CD4-positive, alpha-beta T cell treated with Interleukin-2 at 100 ng/mL for 4 hours (primary cell): ENCODE measurements at regions not wholly inside any gene's neighbourhood (a gene's known extent, or its start where the extent isn't known, plus 50 kb on each side); places are given as distances from the start of the nearest gene placed in this dataset.
"Not testable (repeated sequence)": the region's sequence is repeated elsewhere in the genome, so short reads cannot be mapped to it uniquely, and the experiment has no call there.

Experiments
- DNase-seq: peaks from one replicate; pipeline ENCODE4 v3.0.0-alpha.2; 2020; ENCODE audit warnings: low spot score

DNA sequence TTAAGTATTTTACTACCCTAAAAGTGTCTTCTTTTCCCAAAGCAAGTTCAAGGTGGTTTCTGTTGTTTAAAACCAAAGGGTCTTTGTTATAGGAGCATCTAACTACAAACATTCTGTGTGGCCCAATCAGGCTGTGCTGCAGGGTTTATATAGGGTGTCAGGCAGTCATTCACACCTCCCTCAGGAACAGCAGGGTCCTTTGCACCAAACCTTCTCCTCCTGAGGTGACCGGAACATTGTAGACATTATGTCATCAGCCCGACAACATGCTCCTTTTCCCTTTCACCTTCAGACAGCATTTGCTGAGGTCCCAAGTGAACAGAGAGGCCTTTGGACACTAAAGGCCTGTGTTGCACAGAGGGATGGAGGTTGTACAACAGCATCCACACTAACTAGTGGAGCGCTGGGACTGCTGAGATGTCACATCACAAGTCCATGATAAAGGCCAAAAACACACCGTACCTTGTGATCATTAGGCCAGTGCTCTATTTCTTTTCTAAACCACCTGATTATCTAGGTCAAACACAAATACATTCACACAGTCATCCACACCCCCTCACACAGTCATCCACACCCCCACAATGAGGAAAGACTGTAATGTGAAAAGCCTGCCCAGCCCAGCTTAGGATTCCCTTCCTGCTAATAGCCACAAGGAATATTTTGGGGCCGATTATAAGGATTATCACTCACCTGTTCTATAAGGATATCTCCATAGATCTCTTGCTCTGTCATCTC lies 123.8 kb upstream of the VLDLR start:
- no peak for DNase-seq

DNA sequence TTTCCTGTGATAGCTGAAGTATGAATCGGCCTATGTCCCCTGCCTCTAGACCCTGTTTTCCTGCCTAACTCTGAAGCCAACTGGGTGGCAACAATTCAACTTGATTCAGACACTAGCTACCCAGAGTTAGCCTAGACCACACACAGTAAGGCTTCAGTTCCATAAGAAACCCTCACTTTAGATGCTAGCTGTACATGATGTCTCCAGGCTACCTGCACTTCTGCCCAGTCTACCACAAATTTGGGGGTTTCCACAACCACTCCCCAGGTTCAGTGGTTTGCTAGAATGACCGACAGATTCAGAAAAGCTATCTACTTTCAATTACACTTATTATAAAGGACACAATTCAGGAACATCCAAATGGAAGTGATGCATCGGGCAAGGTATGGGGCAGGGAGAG lies 119.4 kb upstream of the VLDLR start:
- DNase-seq: no peak

DNA sequence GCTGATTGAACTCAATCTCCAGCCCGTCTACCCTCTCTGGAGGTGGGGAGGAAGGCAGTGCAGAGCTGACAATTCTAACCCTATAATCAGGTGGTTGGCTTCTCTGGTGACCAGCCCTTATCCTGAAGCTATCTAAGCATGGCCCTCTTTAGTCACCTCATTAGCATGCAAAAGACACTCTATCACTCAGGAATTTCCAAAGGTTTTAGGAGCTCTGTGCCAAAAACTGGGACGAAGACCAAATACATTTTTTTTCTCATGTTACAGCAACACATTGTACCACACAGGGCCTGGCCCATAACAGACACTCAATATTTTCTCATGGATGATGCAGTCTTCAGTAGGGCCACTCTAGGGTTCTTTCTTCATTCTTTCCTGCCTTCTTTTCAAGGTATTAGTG lies 118.8 kb upstream of the VLDLR start:
- DNase-seq: no peak

DNA sequence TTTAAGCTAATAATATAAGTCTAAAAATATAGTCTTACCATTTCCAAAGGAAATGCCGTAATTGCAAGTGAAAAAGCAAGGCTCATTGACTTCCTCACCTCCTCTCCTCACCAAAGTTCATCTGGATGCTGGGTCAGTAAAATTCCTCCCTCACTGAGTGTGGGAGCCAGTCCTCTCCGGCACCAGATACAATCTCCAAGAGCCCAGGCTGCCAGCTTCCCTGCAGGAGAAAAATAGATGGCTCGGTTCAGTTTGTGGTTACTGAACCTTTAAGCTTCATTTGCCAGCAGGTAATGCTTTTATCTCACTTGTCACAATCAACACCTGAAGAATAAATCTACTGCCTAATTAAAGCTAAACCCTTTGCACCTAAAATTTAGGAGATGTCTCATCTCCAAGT lies 115.3 kb upstream of the VLDLR start:
- DNase-seq: no peak

DNA sequence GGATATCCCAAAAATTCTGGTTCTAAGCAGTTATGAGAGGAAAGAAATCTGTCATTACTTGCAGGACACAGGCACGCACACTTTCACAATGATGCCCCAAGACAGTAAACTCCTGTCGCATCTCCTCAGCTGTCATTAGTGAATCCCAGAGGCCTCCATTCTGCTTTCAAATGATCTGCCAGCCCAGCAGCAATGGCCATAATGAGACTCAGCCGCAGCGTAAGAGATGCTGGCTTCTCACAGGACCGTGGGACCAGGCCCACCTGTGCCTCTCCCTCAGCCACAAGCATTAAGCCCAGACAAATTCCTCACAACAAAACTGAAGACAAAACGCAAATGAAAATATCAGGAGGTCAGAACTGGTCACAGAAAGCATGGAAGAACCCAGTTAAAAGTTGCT lies 98.0 kb upstream of the VLDLR start:
- DNase-seq: no peak

DNA sequence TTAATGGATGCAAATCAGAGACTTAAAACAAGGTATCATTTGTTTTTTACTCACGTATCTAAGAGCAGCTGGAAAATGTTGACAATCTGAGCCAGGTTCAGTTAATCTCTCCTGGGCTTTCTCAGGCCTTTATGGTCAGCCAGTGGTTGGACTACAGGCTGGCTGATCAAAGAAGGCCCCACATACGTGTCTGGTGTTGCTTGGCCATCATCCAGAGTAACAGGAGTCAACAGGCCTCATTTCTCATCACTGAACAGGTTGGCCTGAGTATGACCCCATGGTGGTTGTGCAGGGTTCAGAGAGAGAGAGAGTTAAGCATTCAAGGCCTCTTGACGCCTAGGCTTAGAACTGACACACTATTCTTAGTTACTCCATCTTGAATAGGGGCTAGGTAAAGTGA lies 97.0 kb upstream of the VLDLR start:
- DNase-seq: no peak

DNA sequence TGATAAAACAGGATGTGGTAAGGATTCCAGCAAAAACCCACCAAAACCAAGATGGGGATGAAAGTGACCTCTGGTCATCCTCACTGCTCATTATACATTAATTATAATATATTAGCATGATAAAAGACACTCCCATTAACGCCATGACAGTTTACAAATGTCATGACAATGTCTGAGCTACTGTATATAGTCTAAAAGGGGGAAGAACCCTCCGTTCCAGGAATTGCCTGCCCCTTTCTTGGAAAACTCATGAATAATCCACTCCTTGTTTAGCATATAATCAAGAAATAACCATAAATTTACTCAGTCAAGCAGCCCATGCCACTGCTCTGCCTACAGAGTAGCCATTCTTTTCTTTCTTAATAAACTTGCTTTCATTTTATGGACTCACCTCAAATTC lies 96.4 kb upstream of the VLDLR start:
- DNase-seq: no peak

DNA sequence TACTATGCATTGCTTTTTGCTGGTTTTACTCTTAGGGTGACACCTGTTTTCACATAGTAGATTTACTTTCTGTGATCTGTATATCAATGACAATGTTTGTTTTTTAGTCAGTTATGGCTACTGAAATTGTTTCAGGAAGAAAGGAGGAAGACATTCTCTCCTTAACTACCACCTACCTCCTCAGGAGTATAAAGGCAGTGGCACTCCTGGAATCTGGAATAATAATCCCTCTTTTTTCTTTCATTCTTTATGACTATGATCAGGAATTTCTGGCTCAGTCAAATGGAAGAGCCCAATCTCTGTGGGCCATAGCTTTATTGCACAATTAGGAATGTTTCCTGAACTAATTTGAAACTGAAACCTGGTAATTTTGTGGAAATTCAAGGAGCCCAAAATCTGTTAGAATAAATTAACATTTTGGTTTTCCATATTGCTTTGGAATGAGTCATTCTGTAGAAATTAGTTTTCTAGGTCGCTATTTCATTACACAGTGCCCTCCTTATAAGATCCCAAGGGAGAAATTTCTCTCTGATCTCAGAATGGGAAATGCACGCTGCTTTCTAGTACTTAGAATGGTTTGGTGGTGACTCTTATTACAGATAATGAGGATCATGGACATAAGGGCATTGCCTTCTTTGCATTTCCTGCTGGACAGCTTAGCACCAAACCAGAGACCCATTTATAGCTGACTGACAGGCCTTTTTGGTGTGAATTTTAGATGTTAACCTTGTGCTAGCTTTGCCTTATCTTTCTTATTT lies 95.3 kb upstream of the VLDLR start:
- DNase-seq: no peak

DNA sequence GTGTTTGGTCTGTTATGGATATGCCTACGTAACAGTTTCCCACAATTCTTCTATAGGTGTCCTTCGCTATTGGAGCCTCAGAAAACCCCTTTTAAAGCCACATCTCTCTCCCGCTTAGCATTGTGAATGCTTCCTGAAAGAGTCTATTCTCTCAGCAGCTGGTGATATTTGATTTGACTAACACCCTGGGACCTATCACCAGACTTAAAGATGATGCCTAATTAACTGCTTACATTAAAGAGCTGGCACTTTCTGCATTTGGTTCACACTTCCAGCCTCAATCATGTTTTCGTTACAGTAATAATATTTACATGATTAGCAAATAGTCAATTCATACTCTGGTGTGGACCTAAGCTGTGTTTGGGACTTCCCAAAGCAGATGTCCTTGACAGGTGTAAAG lies 90.1 kb upstream of the VLDLR start:
- DNase-seq: no peak

DNA sequence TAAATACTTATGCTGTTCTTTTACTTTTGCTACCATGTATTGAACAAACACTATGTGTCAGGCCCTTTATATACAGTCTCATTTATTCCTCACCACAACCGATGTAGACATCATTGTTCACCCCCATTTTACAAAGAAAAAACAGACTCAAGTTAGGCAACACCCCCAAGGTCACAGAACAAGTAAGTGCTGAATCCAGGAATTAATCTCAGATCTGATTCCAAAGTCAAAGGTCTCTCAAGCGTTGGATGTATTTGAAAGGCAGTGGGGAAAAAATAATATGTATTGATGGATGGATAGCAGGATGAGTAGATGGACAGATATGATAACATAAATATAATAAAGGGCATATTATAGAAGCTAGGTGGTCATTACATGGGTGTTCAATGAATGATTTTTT lies 85.1 kb upstream of the VLDLR start:
- no peak for DNase-seq

DNA sequence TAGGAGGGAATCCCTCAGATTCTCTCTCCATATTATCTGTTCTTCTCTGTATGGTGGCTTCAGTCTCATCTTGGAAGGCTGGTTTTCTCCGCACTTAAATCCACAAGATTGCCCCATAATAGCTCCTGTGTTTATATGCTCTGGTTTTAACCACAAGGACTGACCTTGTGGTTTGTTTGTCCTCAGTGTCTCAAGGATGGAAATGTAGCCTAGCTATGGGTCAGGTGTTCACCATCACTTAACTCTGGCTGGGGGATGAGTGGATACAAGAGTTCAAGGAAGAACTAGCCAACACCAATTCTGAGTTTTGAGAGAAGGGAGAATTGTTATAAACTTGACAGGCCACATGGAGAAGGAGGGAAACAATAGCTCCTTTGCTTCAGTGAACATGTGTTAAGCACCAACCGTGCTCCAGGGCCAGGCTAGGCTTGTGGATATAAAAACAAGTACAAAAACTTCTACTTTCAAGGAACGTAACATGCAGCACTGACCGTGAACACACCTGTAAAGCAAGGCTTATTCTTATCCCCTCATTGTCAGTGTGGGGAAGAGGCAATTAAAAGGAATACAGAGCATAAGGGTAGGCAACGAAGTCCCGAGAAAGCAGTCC lies 75.6 kb upstream of the VLDLR start:
- DNase-seq: no peak

DNA sequence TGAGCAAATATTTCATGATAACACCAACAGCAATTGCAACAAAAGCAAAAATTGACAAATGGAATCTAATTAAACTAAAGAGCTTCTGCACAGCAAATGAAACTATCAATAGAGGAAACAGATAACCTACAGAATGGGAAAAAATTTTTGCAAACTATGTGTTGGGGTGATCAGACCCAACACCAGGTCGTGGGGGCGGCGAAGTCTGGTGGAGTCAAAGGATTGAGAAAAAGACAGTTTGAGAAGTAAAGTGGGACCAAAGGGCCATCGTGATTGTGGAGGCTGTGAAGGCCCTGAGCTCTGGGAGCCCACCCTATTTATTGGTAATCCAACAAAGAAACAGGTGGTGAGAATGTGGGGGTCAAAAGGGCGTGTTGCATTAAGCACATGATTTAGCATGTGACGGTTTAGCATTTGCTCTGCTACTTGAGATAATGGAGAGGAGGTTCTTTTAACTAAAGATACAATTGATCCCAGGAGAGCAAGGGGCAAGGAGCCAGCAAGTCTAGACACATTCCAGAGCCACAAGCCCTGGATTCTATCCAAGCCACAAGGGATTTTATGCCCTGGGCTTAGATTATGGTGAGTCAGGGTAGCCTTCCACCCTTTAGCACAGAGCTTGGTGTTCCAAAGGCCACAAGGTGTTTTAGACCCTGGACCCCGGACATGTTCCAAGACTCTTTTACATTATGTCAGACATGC lies 65.5 kb upstream of the VLDLR start:
- DNase-seq: not testable (repeated sequence)

DNA sequence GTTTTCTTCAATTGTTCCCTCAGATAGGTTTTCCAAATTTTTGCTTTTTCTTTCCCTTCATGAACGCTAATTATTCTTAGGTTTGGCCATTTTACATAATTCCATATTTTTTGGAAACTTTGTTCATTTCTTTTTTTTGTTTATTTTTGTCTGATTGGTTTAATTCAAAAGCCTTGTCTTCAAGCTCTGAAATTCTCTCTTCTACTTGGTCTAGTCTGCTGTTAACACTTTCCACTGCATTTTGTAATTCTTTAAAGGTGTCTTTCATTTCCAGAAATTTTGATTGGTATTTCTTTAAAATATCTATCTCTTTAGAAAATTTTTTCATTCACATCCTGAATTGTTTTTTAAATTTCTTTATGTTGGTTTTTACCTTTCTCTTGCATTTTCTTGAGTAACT lies 63.9 kb upstream of the VLDLR start:
- DNase-seq: no peak

DNA sequence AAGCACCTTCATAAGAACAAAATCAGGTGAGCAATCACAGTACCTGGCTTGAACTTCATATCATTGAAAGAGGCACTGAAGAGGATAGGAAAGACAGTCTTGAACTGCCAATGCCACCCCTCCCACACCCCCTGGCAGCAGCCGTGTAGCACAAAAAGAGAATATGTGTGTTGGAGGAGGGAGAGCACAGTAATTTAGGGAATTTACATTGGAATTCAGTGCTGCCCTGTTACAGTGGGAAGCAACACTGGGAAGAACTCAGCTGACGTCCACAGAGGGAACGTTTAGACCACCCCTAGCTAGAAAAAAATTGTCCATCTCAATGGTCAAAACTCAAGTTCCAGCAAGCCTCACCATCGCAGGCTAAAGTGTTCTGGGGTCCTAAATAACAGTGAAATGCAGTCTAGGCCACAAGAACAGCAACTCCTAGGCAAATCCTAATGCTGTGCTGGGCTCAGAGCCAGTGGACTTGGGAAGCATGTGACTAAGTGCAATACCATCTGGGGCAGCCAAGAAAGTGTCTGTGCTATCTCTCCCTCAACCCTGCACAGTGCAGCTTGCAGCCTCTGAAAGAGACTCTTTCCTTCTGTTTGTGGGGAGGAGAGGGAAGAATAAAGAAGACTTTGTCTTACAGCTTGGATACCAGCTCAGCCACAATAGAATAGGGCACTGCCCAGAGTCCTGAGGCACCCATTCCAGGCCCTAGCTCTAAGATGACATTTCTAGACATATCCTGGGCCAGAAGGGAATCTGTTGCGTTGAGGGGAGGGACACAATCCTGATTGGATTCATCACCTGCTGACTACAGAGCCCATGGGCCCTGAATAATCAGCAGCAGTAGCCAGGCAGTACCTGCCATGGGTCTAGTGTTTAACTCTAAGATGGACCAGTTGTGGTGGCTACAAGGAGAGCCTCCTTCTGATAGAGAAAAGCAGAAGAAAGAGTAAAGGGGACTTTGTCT lies 62.1 kb upstream of the VLDLR start:
- DNase-seq: no peak

DNA sequence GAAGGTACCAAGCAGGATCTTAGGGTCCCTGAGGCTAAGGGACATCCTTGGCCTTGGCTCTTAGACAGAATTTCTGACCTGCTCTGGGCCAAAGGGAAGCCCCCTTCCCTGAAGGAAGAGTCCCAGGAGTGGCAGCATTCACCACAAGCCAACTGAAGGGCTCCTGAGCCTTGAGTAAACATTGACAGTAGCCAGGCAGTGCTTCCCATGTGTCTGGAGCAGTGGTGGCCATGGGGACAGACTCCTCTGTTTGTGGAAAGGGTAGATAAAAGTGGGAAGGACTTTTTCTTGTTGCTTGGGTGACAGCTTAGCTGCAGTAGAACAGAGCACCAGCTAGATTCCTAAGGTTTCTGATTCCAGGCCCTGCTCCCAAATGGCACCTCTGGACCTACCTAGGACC lies 61.4 kb upstream of the VLDLR start:
- no peak for DNase-seq

DNA sequence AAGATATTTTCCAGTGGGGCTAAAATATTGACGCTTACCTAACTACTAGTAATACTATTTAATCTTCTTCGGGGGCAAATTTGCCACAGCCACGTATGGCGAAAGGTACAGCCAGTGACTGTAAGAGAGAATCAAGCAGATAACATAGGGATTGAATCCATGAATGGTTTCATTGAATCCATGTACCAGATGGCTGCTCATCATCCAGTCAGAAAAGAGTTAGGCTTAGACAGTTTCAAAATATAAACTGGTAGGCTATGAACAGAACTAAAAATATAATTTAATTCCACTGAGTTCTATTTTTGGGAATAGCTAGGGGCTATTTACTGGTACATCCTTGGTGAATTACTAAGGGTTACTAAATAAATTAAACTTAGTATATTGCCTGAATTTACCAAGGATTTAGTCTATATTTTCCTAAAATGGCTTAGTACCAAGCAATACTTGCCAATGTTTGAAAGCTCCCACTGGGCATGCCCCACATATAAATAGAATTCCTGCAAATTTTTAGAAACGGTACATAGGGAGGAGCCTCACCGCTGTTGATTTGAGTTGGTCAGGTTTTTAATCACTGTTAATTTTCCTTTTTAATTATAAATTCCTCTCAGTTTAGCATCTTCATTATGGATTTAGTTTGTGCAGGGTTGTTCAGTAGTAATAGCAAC lies 55.8 kb upstream of the VLDLR start:
- no peak for DNase-seq

DNA sequence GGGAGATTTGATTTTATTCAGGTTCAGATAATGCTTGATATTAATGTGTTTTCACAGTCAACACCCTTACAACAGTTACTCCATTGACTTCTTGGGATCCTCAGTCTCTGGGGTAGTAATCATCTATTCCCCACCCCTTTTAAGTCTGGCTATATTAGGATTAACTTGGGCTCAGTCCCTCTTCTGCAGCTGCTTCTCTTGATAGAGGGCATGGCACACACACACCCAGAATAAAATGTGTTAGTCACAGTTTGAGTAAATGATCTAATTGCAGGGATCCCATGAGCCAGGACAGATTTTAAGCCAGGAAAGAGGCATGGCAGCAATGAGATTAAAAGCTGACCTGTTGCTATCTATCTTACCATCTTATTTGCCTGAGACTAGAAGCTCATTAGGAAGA lies 53.7 kb upstream of the VLDLR start:
- DNase-seq: no peak

DNA sequence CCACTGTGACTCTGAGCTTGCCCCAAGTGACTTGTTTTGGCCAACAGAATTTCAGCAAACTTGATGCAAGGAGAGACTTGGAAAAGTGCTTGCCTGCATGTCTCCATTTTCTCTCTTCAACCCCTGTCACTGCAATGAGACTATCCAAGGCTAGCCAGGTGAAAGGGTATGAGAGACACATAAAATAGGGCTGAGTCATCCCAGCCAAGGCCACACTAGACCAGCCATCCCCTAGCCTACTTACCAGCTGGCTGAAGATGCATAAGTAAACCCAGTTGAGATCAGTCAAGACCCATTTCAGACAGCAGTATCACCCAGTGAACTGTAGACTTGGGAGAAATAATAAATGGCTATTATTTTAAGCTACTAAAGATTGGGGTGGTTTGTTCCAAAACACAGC lies 52.9 kb upstream of the VLDLR start:
- no peak for DNase-seq

DNA sequence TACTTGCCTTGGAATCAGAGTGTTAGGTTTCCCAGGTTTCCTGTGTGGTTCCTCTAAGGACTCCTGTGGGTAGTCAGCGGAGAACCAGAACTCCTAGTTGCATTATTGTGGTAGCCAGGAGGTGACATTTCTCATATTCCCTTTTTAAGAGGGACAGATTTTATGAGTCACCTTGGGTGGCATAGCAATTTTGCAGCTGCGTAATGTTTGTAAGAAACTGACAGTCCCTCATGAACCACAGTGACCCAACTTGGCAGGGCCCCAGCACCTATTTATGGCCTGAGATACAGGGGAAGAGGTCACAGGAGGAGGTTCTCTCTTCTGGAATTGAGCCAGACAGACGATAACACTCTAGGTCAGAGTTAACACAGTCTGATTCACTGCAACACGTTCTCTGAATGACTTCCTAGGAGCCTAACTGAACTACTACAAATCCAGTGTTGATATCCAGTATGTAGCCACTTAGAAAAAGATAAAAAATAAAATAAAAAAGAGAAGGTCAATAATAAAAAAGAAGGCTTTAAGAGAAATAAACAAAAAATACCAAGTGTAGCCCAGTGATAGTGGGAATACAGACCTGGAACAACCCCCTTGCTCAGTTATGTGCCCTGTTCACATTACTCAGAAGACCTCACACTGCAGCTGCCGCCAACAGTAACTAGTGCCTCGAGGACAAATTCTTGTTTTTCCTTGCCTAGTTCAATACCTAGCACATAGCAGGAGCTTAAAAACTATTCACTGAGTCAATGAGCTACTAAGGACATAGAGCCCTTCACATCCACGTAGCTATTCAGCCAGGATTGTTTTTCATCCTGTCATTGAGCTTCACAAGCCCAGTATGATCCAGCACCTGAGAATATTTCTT lies 50.7 kb upstream of the VLDLR start:
- peak; percentile 26 for DNase-seq
